A549 (cell line): ENCODE measurements at regions not wholly inside any gene's neighbourhood (a gene's known extent, or its start where the extent isn't known, plus 50 kb on each side); places are given as distances from the start of the nearest gene placed in this dataset.

Experiments used
- CEBPB ChIP-seq, 2 experiments: fragments of >200 bp in 1 of 2; sonication (Bioruptor Twin) in 1 of 2; formaldehyde crosslinking in 1 of 2; IDR thresholded peaks; 2 replicates each; pipeline ENCODE4 v1.6.1; 2012 to 2016
- CTCF ChIP-seq: fragments of >200 bp; sonication (Bioruptor Twin); formaldehyde crosslinking; IDR thresholded peaks from 3 replicates; pipeline ENCODE4 v1.5.1; 2016
- JUN ChIP-seq, 2 experiments: fragments of >200 bp; sonication (Bioruptor Twin); formaldehyde crosslinking; IDR thresholded peaks; 2 replicates in 1 of 2; 3 replicates in 1 of 2; pipeline ENCODE4 v1.6.1; 2016 to 2017
- PBX3 ChIP-seq: IDR thresholded peaks from 2 replicates; pipeline ENCODE4 v1.6.1; 2012
- REST ChIP-seq: fragments of 200-600 bp; sonication (generic); IDR thresholded peaks from 2 replicates; pipeline ENCODE4 v1.6.1; 2016; ENCODE audit warnings: antibody characterized with exemption, mild to moderate bottlenecking, moderate library complexity

GRCh38 chr10:29866356-29866755 is 193.0 kb downstream of the JCAD start:
- TF ChIP-seq CTCF, result no peak
- no peak for TF ChIP-seq PBX3
- no peak for TF ChIP-seq REST
- no peak for TF ChIP-seq CEBPB (IDR thresholded peaks at IDR 0.05)
- no peak for TF ChIP-seq JUN (IDR thresholded peaks at IDR 0.05)
